ENCODE measurements at regions not wholly inside any gene's neighbourhood (a gene's known extent, or its start where the extent isn't known, plus 50 kb on each side); places are given as distances from the start of the nearest gene placed in this dataset.

DNA sequence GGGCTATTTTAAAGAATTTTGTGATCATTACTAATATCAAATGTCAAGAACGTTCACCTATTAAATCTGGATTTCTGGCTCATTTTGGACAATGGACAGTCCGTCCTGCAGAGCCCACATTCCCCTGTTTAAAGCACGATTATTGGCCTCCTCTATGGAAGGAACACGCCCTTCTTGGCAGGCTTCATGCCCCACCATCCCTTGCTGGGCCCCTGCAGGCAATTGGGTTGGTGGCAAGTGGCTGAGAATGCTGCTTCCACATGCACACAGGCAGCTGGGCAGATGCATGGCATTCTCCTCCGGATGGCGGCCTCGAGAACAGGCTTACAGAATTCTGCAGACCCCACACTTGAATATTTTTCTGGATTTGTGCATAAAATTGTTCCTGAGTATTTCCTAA, 305.8 kb upstream of the MKI67 start (continued):
- TF ChIP-seq, protein P1, sequence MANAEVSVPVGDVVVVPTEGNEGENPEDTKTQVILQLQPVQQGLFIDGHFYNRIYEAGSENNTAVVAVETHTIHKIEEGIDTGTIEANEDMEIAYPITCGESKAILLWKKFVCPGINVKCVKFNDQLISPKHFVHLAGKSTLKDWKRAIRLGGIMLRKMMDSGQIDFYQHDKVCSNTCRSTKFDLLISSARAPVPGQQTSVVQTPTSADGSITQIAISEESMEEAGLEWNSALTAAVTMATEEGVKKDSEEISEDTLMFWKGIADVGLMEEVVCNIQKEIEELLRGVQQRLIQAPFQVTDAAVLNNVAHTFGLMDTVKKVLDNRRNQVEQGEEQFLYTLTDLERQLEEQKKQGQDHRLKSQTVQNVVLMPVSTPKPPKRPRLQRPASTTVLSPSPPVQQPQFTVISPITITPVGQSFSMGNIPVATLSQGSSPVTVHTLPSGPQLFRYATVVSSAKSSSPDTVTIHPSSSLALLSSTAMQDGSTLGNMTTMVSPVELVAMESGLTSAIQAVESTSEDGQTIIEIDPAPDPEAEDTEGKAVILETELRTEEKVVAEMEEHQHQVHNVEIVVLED (CRISPR knock-in tag; IDR thresholded peaks at IDR 0.05; ENCODE audit: borderline replicate concordance), result no peak
- no peak for TF ChIP-seq GATAD2A (CRISPR knock-in tag; IDR thresholded peaks at IDR 0.05)
- TF ChIP-seq NFKB2 (CRISPR knock-in tag; IDR thresholded peaks at IDR 0.05; ENCODE audit: borderline replicate concordance), result no peak
- no peak for TF ChIP-seq SALL2 (CRISPR knock-in tag; IDR thresholded peaks at IDR 0.05)
- TF ChIP-seq ZNF878 (CRISPR knock-in tag; IDR thresholded peaks at IDR 0.05), result no peak
- TF ChIP-seq NCOA2 (CRISPR knock-in tag; IDR thresholded peaks at IDR 0.05), result no peak

GRCh38 chr10:128432423-128432822, 306.2 kb upstream of the MKI67 start:
- Histone ChIP-seq H3K27ac (ENCODE audit: extremely low read length, insufficient read depth, low read length) (no peak overlapping the region), H3K36me3 (replicated peaks in 1 of 2; ENCODE audit: control insufficient read depth in 1 of 2, insufficient read depth in 2 of 2, low read length in 2 of 2) (no peaks in the 10 kb centered on the region), H4K20me1 (ENCODE audit: insufficient read depth, low read length) (no peaks in the 10 kb centered on the region), H3K79me2 (ENCODE audit: insufficient read depth, low read length) (no peaks in the 10 kb centered on the region), H3K4me1 (ENCODE audit: insufficient read depth, low read length) (no peaks in the 10 kb centered on the region), H3K9me3 (ENCODE audit: low read length) (no peaks in the 10 kb centered on the region), H3K4me2 (ENCODE audit: low read depth, low read length) (no peak overlapping the region), H3K9ac (ENCODE audit: insufficient read depth, low read depth, low read length) (no peak overlapping the region), H3K27me3 (ENCODE audit: control insufficient read depth in 1 of 2, insufficient read depth in 2 of 2, low read length in 2 of 2) (peaks cover 8 to 49% of the 10 kb centered on the region in 2 experiments; a peak in 4 of 5 replicates), H3K4me3 (replicated peaks in 1 of 3; ENCODE audit: insufficient read depth in 1 of 3, low read depth in 2 of 3, low read length in 3 of 3) (no peak overlapping the region), H2AFZ (ENCODE audit: low read length) (no peak overlapping the region)
- FAIRE-seq (no peak), ATAC-seq (no peak), DNase-seq (ENCODE audit: low spot score) (no peak)
- BruUV-seq (replicated peaks), result no TSS peak
- ChIA-PET CTCF (ENCODE audit: low intra/inter-chr PET ratio, low total read pairs) (no interaction called here), POLR2A (no interaction called here)
- WGBS (ENCODE audit: low lambda C conversion rate), result 17% methylated on average over 5 of the region's 6 CpGs
- intact Hi-C loops (cut with micrococcal nuclease; ENCODE audit: unreplicated experiment), result no loop called here
- in situ Hi-C loops (cut with HindIII; ENCODE audit: extremely low pct_ligation_motif_present, low pct_unique_long_range_greater_than_20kb), result no loop called here
- no peak for TF ChIP-seq ZFP36L2 (CRISPR knock-in tag; IDR thresholded peaks at IDR 0.05)
- TF ChIP-seq ZNF570 (CRISPR knock-in tag; IDR thresholded peaks at IDR 0.05; ENCODE audit: borderline replicate concordance), result no peak
- no peak for TF ChIP-seq ZNF704 (CRISPR knock-in tag; IDR thresholded peaks at IDR 0.05; ENCODE audit: borderline replicate concordance)
- TF ChIP-seq, protein P2, sequence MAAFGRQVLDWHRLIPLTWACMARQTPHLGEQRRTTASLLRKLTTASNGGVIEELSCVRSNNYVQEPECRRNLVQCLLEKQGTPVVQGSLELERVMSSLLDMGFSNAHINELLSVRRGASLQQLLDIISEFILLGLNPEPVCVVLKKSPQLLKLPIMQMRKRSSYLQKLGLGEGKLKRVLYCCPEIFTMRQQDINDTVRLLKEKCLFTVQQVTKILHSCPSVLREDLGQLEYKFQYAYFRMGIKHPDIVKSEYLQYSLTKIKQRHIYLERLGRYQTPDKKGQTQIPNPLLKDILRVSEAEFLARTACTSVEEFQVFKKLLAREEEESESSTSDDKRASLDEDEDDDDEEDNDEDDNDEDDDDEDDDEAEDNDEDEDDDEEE (CRISPR knock-in tag; IDR thresholded peaks at IDR 0.05), result no peak
- TF ChIP-seq ZNF142 (CRISPR knock-in tag; IDR thresholded peaks at IDR 0.05), result no peak
- no peak for TF ChIP-seq SATB2 (CRISPR knock-in tag; IDR thresholded peaks at IDR 0.05)
- TF ChIP-seq SP140L (CRISPR knock-in tag; IDR thresholded peaks at IDR 0.05; ENCODE audit: borderline replicate concordance), result no peak
- TF ChIP-seq ZSCAN25 (CRISPR knock-in tag; IDR thresholded peaks at IDR 0.05), result no peak

Data from HepG2 (cell line).